HCT116 (cell line): ENCODE measurements at regions not wholly inside any gene's neighbourhood (a gene's known extent, or its start where the extent isn't known, plus 50 kb on each side); places are given as distances from the start of the nearest gene placed in this dataset.

Experiments
- ATAC-seq: fragments of 200-7000 bp; cut with Tn5 transposase; 2 replicates; pipeline ENCODE4 v1.9.1; 2020; ENCODE audit warnings: mild to moderate bottlenecking, moderate library complexity
- BruUV-seq: library from RNA; stranded (reverse); fragments of 400-500 nt; replicated peaks from 2 replicates; lab custom pipeline; 2021; lab: Mats Ljungman, UMichigan
- CTCF ChIA-PET: fragments of 300-600 bp; sonication (Branson Sonifier 250); formaldehyde crosslinking; loops from one replicate; lab custom pipeline; 2021; ENCODE audit warnings: antibody characterized with exemption; lab: Charles Lee
- POLR2A ChIA-PET: fragments of 300-600, 350-600 bp; sonication (Branson Sonifier 250); formaldehyde crosslinking; loops from one replicate; lab custom pipeline; 2021; ENCODE audit warnings: antibody characterized with exemption; lab: Charles Lee
- RAD21 ChIA-PET, 2 experiments: fragments of 300-600 bp; sonication (Branson Sonifier 250); formaldehyde crosslinking; loops; one replicate each; lab custom pipeline; 2023; ENCODE audit warnings: low total read pairs in 2 of 2; ENCODE audit not compliant: uncharacterized antibody in 2 of 2, unreplicated experiment in 2 of 2, low non-redundant PET in 1 of 2; lab: Charles Lee
- DNase-seq: peaks from one replicate; pipeline ENCODE4 v3.0.0-alpha.2; 2010; ENCODE audit warnings: low read depth, low spot score
- H2AFZ ChIP-seq: fragments of 200-600 bp; shearing (Covaris generic), sonication (generic); 2 replicates; pipeline ENCODE4 v1.6.1; 2017; ENCODE audit warnings: low read depth, mixed run types, mixed read lengths, antibody characterized with exemption, low read length; ENCODE audit not compliant: poor library complexity, severe bottlenecking
- H3K27ac ChIP-seq: 2 replicates; pipeline ENCODE4 v1.5.1; 2012; ENCODE audit warnings: low read depth, low read length
- H3K27me3 ChIP-seq: fragments of 200-600 bp; sonication (generic); 2 replicates; pipeline ENCODE4 v1.6.1; 2016; ENCODE audit warnings: mixed run types, low read length, mixed read lengths; ENCODE audit not compliant: insufficient read depth
- H3K36me3 ChIP-seq, 2 experiments: fragments of 200-500 bp in 1 of 2; fragments of 200-600 bp in 1 of 2; sonication (Bioruptor generic) in 1 of 2; sonication (generic) in 1 of 2; 2 replicates each; pipeline versions ENCODE4 v1.5.1 to v1.6.1; 2014 to 2016; ENCODE audit warnings: low read length in 2 of 2, inconsistent platforms in 1 of 2, mixed read lengths in 1 of 2, mixed run types in 1 of 2; ENCODE audit not compliant: insufficient read depth in 2 of 2, control insufficient read depth in 1 of 2
- H3K4me1 ChIP-seq, 2 experiments: fragments of 200-600 bp in 1 of 2; sonication (generic) in 1 of 2; 2 replicates each; pipeline versions ENCODE4 v1.5.1 to v1.6.1; 2012 to 2017; ENCODE audit warnings: low read length in 2 of 2, inconsistent platforms in 1 of 2, mild to moderate bottlenecking in 1 of 2, mixed read lengths in 1 of 2, mixed run types in 1 of 2, moderate library complexity in 1 of 2; ENCODE audit not compliant: insufficient read depth in 2 of 2, control insufficient read depth in 1 of 2
- H3K4me2 ChIP-seq: fragments of 200-600 bp; sonication (generic); 2 replicates; pipeline ENCODE4 v1.6.1; 2017; ENCODE audit warnings: mixed run types, low read length, mixed read lengths
- H3K4me3 ChIP-seq, 2 experiments: fragments of 200-600 bp in 1 of 2; sonication (generic) in 1 of 2; replicated peaks in 1 of 2; 2 replicates each; pipeline ENCODE4 v1.5.1; 2011 to 2016; ENCODE audit warnings: low read length in 2 of 2, control low read depth in 1 of 2, low read depth in 1 of 2, mild to moderate bottlenecking in 1 of 2, mixed read lengths in 1 of 2, mixed run types in 1 of 2
- H3K79me2 ChIP-seq: fragments of 200-600 bp; sonication (generic); 2 replicates; pipeline ENCODE4 v1.6.1; 2017; ENCODE audit warnings: mild to moderate bottlenecking, mixed run types, low read length, moderate library complexity, mixed read lengths; ENCODE audit not compliant: insufficient read depth
- H3K9ac ChIP-seq: fragments of 200-600 bp; sonication (generic); 2 replicates; pipeline ENCODE4 v1.6.1; 2016; ENCODE audit warnings: low read length, mixed read lengths
- H3K9me2 ChIP-seq: fragments of 200-600 bp; sonication (generic), shearing (Covaris generic); 2 replicates; pipeline ENCODE4 v1.6.1; 2017; ENCODE audit warnings: mixed run types, mild to moderate bottlenecking, moderate library complexity; ENCODE audit not compliant: insufficient read depth
- H3K9me3 ChIP-seq, 2 experiments: fragments of 200-500 bp in 1 of 2; fragments of 200-600 bp in 1 of 2; sonication (Bioruptor generic) in 1 of 2; sonication (generic) in 1 of 2; 2 replicates each; pipeline ENCODE4 v1.6.1; 2014 to 2017; ENCODE audit warnings: low read length in 2 of 2, mixed read lengths in 2 of 2, inconsistent platforms in 1 of 2, low read depth in 1 of 2, mild to moderate bottlenecking in 1 of 2, mixed run types in 1 of 2, moderate library complexity in 1 of 2; ENCODE audit not compliant: control insufficient read depth in 1 of 2, insufficient read depth in 1 of 2
- H4K20me1 ChIP-seq: fragments of 200-600 bp; sonication (generic), shearing (Covaris generic); 2 replicates; pipeline ENCODE4 v1.6.1; 2017; ENCODE audit warnings: mixed run types, mild to moderate bottlenecking, moderate library complexity; ENCODE audit not compliant: insufficient read depth
- ATF3 ChIP-seq: IDR thresholded peaks from 2 replicates; pipeline ENCODE4 v1.6.1; 2012
- CBX3 ChIP-seq: IDR thresholded peaks from 2 replicates; pipeline ENCODE4 v1.6.1; 2012; ENCODE audit warnings: low read depth
- CTCF ChIP-seq, 3 experiments: fragments of 200-600 bp in 1 of 3; sonication (generic) in 1 of 3; IDR thresholded peaks in 2 of 3; conservative IDR thresholded peaks in 1 of 3; 2 replicates each; pipeline ENCODE4 v1.5.1; 2012 to 2017; ENCODE audit warnings: low read depth in 2 of 3, low read length in 2 of 3, antibody characterized with exemption in 1 of 3, borderline replicate concordance in 1 of 3, control low read depth in 1 of 3, mild to moderate bottlenecking in 1 of 3, mixed read lengths in 1 of 3, mixed run types in 1 of 3, moderate library complexity in 1 of 3; ENCODE audit not compliant: insufficient read depth in 1 of 3
- ELF1 ChIP-seq: IDR thresholded peaks from 2 replicates; pipeline ENCODE4 v1.6.1; 2012; ENCODE audit warnings: low read depth, borderline replicate concordance
- EZH2phosphoT487 ChIP-seq: fragments of 200-600 bp; IDR thresholded peaks from 2 replicates; pipeline ENCODE4 v1.6.1; 2018; ENCODE audit warnings: antibody characterized with exemption, borderline replicate concordance
- FOSL1 ChIP-seq: IDR thresholded peaks from 2 replicates; pipeline ENCODE4 v1.6.1; 2012; ENCODE audit warnings: low read depth
- JUND ChIP-seq: IDR thresholded peaks from 2 replicates; pipeline ENCODE4 v1.6.1; 2012
- POLR2A ChIP-seq: IDR thresholded peaks from 2 replicates; pipeline ENCODE4 v1.7.0; 2011; ENCODE audit warnings: borderline replicate concordance; ENCODE audit not compliant: insufficient read depth, insufficient read length; ENCODE audit errors: extremely low read depth
- POLR2AphosphoS5 ChIP-seq: IDR thresholded peaks from 2 replicates; pipeline ENCODE4 v1.6.1; 2011; ENCODE audit warnings: mild to moderate bottlenecking, low read depth, low read length, moderate library complexity
- REST ChIP-seq: IDR thresholded peaks from 2 replicates; pipeline ENCODE4 v1.6.1; 2012; ENCODE audit warnings: low read depth
- SIN3A ChIP-seq: IDR thresholded peaks from 2 replicates; pipeline ENCODE4 v1.6.1; 2012; ENCODE audit warnings: low read depth
- SRF ChIP-seq: IDR thresholded peaks from 2 replicates; pipeline ENCODE4 v1.6.1; 2012; ENCODE audit warnings: low read depth
- YY1 ChIP-seq: IDR thresholded peaks from 2 replicates; pipeline ENCODE4 v1.6.1; 2011; ENCODE audit warnings: low read length, low read depth, moderate library complexity, mild to moderate bottlenecking; ENCODE audit not compliant: insufficient replicate concordance; ENCODE audit errors: extremely low read depth
- ZBTB33 ChIP-seq: IDR thresholded peaks from 2 replicates; pipeline ENCODE4 v1.6.1; 2011; ENCODE audit warnings: mild to moderate bottlenecking, low read length, moderate library complexity; ENCODE audit not compliant: insufficient replicate concordance; ENCODE audit errors: extremely low read depth
- ZFX ChIP-seq: fragments of 450-650 bp; IDR thresholded peaks from 2 replicates; pipeline ENCODE4 v1.6.1; 2017
- ZNF274 ChIP-seq: fragments of 200-500 bp; sonication (Bioruptor generic); IDR thresholded peaks from 2 replicates; pipeline ENCODE4 v1.6.1; 2014; ENCODE audit warnings: mild to moderate bottlenecking, low read depth, low read length, inconsistent platforms
- intact Hi-C: fragments of 100-400 bp; cut with micrococcal nuclease; formaldehyde crosslinking; loops from 2 replicates; pipeline ENCODE4 v1.10.0; 2022

- TF ChIP-seq ZBTB33 (no peak), SRF (no peak), JUND (no peak)
Measured at GRCh38 chr2:136246086-136246669, 128.2 kb upstream of the CXCR4 start (continued).

GRCh38 chr2:136245211-136245610, 127.3 kb upstream of the CXCR4 start:
- CTCF ChIA-PET = no interaction called here
- Histone ChIP-seq H4K20me1 (no peaks in the 10 kb centered on the region), H3K9me3 (no peaks in the 10 kb centered on the region), H3K9me2 (no peaks in the 10 kb centered on the region), H3K4me2 (peak overlapping the region; percentile 83; the same call in 1 of the 2 replicates), H3K36me3 (no peaks in the 10 kb centered on the region), H2AFZ (no peak overlapping the region), H3K79me2 (no peaks in the 10 kb centered on the region)
- no TSS peak for BruUV-seq
- intact Hi-C loops = no loop called here
- POLR2A ChIA-PET = no interaction called here
- ATAC-seq = no peak
- RAD21 ChIA-PET = no interaction called here
- TF ChIP-seq FOSL1 = no peak
- no peak for TF ChIP-seq POLR2A
- TF ChIP-seq YY1 = no peak
- no peak for TF ChIP-seq EZH2phosphoT487
- TF ChIP-seq ZFX = no peak
- no peak for TF ChIP-seq ATF3
- no peak for TF ChIP-seq REST
- no peak for TF ChIP-seq SRF
- no peak for TF ChIP-seq CTCF (IDR thresholded peaks at IDR 0.05 in 2 of 3, conservative IDR thresholded peaks at IDR 0.05 in 1 of 3; ENCODE audit: borderline replicate concordance in 1 of 3, insufficient read depth in 1 of 3, low read depth in 2 of 3, low read length in 2 of 3)
- TF ChIP-seq SIN3A = no peak
- TF ChIP-seq CBX3 = no peak
- TF ChIP-seq POLR2AphosphoS5 = no peak
- no peak for TF ChIP-seq ZNF274
- TF ChIP-seq ELF1 = no peak
- TF ChIP-seq, all 23 proteins: peak for 0
- Histone ChIP-seq H3K4me1 (peaks cover 15 to 41% of the 10 kb centered on the region in 2 experiments; a peak in 3 of 4 replicates), H3K27ac (no peak overlapping the region; the same call in 1 of the 2 replicates), H3K27me3 (no peaks in the 10 kb centered on the region), H3K9ac (no peak overlapping the region), H3K4me3 (no peak overlapping the region)
- DNase-seq = no peak
